GM08714 (cell line): ENCODE measurements at regions not wholly inside any gene's neighbourhood (a gene's known extent, or its start where the extent isn't known, plus 50 kb on each side); places are given as distances from the start of the nearest gene placed in this dataset.
A peak's percentile ranks its signal among the peaks of the same experiment; 100 is the strongest.
"Not testable (repeated sequence)": the region's sequence is repeated elsewhere in the genome, so short reads cannot be mapped to it uniquely, and the experiment has no call there.

Experiments
- H3K4me3 ChIP-seq: fragments of 200-500 bp; sonication (Bioruptor generic); 2 replicates; pipeline ENCODE4 v1.5.1; 2014; ENCODE audit warnings: mild to moderate bottlenecking, low read length, inconsistent platforms
- ZNF274 ChIP-seq: IDR thresholded peaks from 2 replicates; pipeline ENCODE4 v1.6.1; 2012; ENCODE audit warnings: mild to moderate bottlenecking, low read depth, low read length

DNA sequence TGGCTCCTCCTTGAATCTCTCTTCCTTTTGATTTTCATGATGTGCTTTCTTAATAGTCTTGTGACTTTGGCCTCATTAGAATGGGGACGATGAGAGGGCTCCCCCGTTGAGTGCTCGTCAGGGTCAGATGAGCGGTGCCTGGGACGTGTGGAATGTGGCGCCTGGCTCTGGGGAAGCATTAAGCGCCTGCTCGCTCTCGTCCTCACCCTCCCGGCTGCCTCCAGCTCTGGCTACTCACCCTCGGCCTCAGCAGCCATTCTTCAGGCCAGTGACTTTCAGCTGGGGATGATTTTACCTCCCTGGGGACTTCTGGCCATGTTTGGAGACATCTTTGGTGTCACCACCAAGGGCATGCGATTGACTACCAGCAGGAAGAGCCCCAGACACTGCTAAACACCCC lies 69.7 kb downstream of the RPS6KA4 start:
- no peak for TF ChIP-seq ZNF274
- no peak overlapping the region for H3K4me3 ChIP-seq

DNA sequence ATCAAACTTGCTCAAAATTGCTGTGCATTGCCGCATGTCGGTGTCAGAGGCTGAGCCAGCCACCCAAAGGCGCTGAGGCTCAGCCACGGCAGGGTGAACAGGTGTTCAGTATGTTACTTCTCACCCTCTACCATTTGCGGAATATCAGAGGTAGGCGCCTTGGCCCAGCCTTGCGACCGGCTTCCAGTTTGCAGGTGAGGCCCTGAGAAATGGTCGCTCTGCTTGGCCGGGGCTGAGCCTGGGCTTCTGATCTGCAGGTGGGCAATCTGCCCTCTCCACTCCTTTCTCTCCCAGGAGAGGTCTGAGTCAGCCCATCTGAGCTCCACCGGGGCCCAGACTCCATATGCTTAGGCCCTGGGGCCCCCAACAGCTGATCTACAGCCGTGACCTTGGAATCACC lies 71.0 kb downstream of the RPS6KA4 start:
- no peak for TF ChIP-seq ZNF274
- no peak overlapping the region for H3K4me3 ChIP-seq

DNA sequence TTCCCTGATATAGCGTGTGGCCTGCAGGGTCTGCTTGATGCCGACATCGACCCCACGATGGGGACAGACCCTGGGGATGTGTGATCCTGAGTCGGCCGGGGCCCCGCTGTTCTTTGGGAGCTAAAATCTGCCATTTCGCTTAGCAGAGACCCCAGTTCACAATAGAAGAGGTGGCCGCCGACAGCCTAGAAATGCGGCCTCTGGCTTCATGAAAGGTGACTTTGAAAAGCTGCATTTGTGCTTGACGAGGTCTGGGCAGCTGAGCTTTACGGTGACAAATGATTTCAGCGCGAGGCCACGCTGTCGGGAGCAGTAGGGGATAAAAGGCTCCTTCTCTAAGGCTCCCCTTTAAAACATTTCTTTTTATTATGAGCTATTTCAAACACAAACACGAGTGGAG lies 71.7 kb downstream of the RPS6KA4 start:
- no peak overlapping the region for H3K4me3 ChIP-seq
- TF ChIP-seq ZNF274 = no peak

DNA sequence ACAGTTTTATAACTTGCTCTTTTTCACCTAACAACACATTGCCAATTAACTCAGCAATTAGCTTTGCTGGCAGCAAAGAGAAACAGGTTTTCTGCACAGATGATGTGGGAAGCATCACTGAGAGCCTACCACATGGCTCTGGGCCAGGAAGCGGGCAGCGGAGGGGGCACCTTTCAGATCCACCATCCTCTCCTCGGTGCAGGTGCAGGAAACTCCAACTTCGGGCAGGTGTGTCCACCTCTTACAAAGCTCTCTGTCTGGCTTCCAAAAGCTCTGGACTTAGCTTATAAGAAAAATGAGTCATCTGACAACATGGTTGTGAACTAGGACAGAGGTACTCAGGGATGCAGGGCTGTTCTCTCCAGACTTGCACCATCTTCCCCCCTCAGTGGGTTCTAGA lies 77.0 kb downstream of the RPS6KA4 start:
- no peak for TF ChIP-seq ZNF274

DNA sequence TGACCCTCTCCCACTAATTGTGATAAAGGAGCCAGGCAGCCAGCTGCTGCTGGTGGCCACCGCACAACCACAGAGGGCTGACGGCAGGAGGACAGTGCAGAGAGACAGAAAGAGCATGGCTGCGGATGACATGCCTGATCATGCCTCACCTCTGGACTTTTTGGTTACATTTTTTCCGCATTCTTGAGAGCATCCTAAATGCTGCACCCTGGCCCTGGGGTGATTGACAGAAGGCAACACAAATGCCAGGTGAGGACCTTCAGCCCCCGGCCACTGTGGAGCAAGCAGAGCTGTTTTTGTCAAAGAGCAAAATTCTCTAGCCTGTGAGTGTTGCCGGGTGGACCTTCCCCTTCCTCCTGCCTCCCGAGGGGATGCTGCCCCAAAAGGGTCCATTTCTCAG lies 78.5 kb downstream of the RPS6KA4 start:
- no peak overlapping the region for H3K4me3 ChIP-seq
- no peak for TF ChIP-seq ZNF274

More for the DNA sequence above, 77.0 kb downstream of the RPS6KA4 start:
- no peak overlapping the region for H3K4me3 ChIP-seq

DNA sequence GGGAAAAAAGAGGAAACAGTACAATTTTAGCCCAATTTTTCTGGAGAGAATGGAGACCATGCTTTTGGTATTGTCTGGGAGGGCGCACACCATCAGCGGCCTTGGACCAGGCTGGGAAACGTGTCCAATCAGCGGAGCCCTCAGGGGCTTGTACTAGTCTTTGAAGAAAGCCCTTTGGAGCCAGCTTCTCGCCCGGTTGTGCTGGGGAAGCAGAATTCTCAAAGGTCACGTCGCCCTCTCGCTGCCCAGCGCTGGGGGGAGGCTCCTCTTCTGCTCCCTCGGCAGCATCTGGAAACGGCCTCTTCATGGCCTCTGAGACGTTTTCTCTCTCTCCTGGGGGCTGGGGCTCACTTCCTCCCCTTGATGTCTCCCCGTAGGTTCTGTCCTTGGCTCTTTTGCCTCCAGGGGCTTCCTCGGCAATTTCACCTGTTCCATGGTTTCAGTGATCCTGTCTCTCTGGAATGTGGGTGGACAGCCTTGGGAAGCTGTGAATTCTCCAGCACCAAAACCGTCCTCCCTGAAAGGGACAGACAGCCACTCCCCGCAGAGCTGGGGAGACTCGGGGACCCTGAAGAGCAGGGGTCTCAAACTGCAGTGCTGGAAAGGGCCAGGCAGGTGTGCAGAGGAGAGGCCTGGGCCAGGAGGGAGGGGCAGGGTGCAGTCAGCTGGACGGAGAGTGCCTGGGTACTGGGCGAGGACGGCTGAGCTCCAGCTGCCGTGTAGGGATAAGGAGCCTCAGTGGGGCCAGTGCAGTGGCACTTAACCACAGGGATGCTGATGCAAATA lies 80.2 kb downstream of the RPS6KA4 start:
- H3K4me3 ChIP-seq = no peak overlapping the region
- TF ChIP-seq ZNF274 = no peak

DNA sequence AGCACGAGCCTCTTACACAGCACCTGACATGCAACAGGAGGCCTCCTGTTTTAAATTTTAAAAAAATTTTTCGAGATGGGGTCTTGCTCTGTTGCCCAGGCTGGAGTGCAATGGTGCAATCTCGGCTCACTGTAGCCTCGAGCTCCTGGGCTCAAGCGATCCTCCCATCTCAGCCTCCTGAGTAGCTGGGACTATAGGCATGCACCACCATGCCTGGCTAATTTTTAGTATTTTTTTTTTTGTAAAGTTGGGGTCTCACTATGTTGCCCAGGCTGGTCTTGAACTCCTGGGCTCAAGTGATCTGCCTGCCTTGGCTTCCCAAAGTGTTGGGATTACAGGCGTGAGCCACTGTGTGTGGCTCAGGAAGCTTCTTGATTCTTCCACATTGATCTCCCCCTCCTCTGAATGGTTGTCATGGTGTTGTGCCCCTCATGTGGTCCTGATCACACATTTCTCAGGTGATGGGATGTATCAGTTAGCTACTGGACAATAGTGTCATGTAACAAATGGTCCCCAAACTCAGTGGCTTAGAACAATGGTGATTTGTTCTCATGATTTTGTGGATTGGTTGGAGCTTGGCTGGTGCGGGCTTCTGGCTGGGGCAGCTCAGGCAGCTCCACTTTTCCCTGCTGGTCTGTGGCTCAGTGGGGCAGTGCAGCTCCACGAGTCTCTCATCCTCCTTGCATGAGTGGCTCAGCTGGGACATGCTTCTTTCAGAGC lies 81.0 kb downstream of the RPS6KA4 start:
- not testable (repeated sequence) for H3K4me3 ChIP-seq

DNA sequence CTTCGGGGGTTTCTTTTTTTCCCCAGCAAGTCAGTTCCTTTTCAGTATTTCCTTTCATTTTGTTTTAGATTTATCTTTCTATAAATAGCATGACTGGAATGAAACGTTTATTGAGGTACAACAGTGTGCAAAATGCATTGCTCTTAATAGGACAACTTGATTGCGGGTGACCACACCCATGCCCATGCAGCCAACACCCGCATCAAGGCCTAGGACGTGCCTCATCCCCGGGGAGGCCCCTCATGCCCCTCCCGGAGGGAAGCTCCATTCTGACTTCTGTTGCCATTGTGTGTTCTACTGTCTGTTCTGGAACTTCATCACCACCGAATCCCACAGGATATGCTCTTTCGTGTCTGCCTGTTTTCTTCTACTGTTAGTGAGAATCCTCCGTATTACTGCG lies 82.2 kb downstream of the RPS6KA4 start:
- H3K4me3 ChIP-seq = no peak overlapping the region
- TF ChIP-seq ZNF274 = no peak

DNA sequence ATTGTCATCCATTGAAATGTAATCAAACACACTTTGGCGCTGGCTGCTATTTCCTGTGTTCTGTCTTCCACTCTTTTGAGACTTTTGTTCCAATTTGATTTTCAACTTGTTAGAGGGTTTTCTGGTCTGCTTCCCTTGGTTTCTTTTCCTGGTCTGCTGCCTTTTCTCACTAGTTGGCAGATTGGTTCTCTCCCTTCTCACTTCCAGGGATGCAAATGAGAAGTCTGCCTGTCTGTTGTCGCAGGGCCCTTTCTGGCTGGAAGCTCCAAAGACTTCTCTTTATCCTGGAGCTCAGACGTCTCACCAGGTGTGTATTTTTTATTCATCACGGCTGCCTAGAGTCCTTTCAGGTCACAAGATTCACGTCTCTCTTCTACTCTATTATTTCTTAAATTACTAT lies 84.0 kb downstream of the RPS6KA4 start:
- no peak for TF ChIP-seq ZNF274
- no peak overlapping the region for H3K4me3 ChIP-seq

DNA sequence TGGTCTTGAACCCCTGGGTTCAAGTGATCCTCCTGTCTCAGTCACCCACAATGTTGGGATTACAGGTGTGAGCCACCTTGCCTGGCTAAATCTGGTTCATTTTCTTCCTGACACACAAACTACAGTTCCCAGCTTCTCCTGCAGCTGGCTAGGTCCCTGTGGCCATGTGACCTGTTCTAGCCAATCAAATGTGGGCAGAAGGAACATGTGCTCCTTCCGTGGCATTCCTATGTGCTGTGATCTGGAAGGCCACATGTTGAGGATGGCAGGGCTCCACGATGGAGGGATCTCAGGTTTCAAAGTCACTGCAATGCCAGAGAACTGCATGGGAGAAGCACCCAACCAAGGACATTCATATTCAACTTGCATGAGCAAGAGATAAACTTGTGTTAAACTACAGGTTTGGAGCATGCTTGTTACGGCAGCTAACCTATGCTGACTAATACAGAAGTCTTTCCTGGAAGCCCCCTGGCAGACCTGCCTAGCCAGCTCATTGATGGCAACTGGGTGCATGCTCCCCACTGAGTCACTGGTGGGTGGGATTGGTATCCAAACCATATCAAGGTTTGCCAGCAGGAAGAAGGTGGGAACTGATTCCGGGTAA lies 86.0 kb downstream of the RPS6KA4 start:
- no peak overlapping the region for H3K4me3 ChIP-seq
- TF ChIP-seq ZNF274 = no peak

DNA sequence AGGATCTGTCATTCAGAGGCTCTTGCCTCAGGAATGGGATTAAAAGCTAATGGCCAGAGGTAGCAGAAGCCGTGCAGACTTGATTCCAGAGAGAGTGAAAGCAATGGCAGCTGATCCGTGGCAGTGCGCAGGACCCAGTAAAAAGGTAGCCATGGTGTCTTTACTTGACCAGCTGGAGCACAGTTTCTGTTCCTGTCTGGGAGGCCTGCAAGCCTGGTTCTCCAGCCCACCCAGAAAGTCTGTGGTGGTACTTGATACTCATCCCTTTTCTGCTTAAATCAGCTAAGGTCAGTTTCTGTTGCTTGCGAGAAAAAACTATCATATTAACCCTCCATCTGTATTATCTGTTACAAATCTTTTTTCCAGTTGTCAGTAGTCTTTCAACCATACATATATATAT lies 86.7 kb downstream of the RPS6KA4 start:
- H3K4me3 ChIP-seq = no peak overlapping the region
- no peak for TF ChIP-seq ZNF274

DNA sequence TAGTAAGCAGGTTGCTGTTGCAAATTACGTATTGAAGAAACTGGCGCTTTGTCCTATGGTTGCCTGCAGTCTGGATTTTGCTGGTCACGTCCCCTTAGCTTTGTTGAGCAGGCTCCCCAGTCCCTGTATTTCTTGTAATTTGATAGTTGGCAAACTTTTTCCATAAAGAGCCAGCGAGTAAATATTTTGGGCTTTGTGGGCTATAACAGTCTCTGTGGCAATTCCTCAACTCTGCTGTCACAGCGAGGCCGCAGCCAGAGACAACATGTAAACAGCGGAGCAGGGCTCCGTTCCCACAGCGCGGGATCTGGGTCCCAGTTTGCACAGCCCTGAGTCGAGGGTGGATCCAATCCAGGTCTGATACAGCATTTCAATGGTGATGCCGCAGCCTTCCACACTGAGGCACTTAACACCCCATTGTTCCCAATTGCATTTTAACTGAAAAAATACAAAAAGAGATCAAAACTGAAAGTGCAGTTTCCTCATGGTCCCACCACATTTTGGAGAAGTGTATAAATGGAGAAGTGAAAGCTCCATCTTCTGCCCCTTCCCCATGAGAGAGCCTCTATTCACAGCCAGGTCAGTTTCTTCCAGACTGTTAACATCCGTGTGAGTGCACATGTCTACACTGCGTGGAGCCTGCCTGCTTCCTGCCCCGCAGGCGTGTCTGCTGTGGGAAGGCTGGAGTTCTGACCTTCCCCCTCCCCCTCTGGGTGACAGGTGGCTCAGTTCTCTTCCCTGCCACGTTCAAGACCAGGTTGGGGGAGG lies 89.1 kb downstream of the RPS6KA4 start:
- H3K4me3 ChIP-seq = peak overlapping the region; percentile 9; the same call in 1 of the 2 replicates
- no peak for TF ChIP-seq ZNF274

DNA sequence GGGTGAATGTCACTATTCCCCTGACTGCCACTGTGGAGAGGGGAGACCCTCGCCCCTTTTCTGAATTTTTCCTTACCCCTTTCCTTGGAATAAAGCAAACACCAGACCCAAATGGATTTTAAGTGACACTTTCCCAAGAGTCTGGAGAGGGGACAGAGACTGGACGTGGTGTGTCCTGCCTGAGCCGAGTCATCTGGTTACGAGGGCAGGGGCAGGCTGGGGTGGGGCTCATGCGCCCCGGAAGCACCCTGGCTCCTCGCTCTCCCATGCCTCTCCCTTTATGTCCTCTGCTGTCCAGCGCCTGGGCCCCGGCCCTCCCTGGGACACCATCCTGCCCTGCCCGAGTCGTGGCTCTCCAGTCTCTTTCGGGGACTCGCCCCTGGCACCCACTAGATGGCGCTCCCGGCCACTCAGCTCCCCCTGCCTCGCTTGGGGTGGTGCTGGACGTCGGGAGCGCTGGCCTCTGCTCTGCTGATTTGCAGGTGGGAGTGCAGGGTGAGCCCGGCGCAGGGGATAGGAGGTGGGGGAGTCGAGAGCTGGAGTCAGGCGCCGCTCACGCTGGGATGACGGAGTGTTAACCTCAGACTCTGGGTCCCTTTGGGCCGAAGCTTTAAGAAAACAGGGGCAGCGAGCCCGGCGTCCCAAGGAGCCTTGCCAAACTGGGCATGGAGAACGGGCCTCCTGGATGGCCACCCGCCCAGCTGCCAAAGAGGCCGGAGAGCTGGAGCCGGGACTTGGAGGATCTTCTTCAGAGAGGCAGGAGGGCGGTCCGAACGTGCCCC lies 89.8 kb downstream of the RPS6KA4 start:
- peak overlapping the region; percentile 9; the same call in 1 of the 2 replicates for H3K4me3 ChIP-seq
- no peak for TF ChIP-seq ZNF274
